Kidney (tissue), 13 donors: ENCODE measurements at regions not wholly inside any gene's neighbourhood (a gene's known extent, or its start where the extent isn't known, plus 50 kb on each side); places are given as distances from the start of the nearest gene placed in this dataset.
"Not testable (repeated sequence)": the region's sequence is repeated elsewhere in the genome, so short reads cannot be mapped to it uniquely, and the experiment has no call there.

Experiments
- DNase-seq, 5 donors: peaks; one replicate each; pipeline ENCODE4 v3.0.0-alpha.2; 2013 to 2020
- FAIRE-seq: peaks from 2 replicates; lab custom pipeline; 2012; peaks lifted over from hg19 to GRCh38; lab: Jason Lieb, UNC
- H3K27ac ChIP-seq, 2 donors: one replicate each; pipeline ENCODE4 v1.7.0; 2013; ENCODE audit warnings: low read depth in 2 of 2, low read length in 2 of 2, inconsistent platforms in 1 of 2
- H3K27me3 ChIP-seq: one replicate; pipeline ENCODE4 v1.7.1; 2013; ENCODE audit warnings: low read length, inconsistent platforms; ENCODE audit not compliant: control insufficient read depth, insufficient read depth
- H3K36me3 ChIP-seq, 3 donors: one replicate each; pipeline versions ENCODE4 v1.7.0 to v1.7.1; 2013; ENCODE audit warnings: low read length in 3 of 3, control low read depth in 1 of 3, inconsistent platforms in 1 of 3; ENCODE audit not compliant: insufficient read depth in 3 of 3, control insufficient read depth in 2 of 3
- H3K4me1 ChIP-seq, 3 donors: one replicate each; pipeline versions ENCODE4 v1.7.0 to v1.7.1; 2013; ENCODE audit warnings: low read length in 3 of 3, inconsistent platforms in 1 of 3, low read depth in 1 of 3; ENCODE audit not compliant: control insufficient read depth in 2 of 3, insufficient read depth in 2 of 3
- H3K4me3 ChIP-seq, 3 donors: one replicate each; pipeline versions ENCODE4 v1.7.0 to v1.8.1; 2013; ENCODE audit warnings: low read length in 3 of 3, control low read depth in 1 of 3, inconsistent platforms in 1 of 3
- H3K9ac ChIP-seq, 3 donors: one replicate each; pipeline versions ENCODE4 v1.7.0 to v1.7.1; 2013; ENCODE audit warnings: low read length in 3 of 3, control low read depth in 1 of 3, inconsistent platforms in 1 of 3
- H3K9me3 ChIP-seq, 3 donors: one replicate each; pipeline versions ENCODE4 v1.7.0 to v1.7.1; 2013; ENCODE audit warnings: low read length in 3 of 3, control low read depth in 1 of 3, inconsistent platforms in 1 of 3; ENCODE audit not compliant: control insufficient read depth in 2 of 3, insufficient read depth in 1 of 3
- CTCF ChIP-seq: IDR thresholded peaks from 3 replicates; pipeline ENCODE4 v1.5.1; 2012; ENCODE audit warnings: mild to moderate bottlenecking, moderate library complexity, borderline replicate concordance; ENCODE audit not compliant: insufficient read depth; ENCODE audit errors: extremely low read depth
- intact Hi-C: fragments of 100-400 bp; cut with DNase I; formaldehyde crosslinking; loops from one replicate; pipeline ENCODE4 v1.11.1; 2022
- donor health status: control.
- donor health status: control.
- donor health status: control.
- donor health status: control.
- donor health status: control.
- donor health status: DM: yes; HTN: yes; CAD: no.
- donor health status: Normal renal cell carcinoma (clear cell type).

DNA sequence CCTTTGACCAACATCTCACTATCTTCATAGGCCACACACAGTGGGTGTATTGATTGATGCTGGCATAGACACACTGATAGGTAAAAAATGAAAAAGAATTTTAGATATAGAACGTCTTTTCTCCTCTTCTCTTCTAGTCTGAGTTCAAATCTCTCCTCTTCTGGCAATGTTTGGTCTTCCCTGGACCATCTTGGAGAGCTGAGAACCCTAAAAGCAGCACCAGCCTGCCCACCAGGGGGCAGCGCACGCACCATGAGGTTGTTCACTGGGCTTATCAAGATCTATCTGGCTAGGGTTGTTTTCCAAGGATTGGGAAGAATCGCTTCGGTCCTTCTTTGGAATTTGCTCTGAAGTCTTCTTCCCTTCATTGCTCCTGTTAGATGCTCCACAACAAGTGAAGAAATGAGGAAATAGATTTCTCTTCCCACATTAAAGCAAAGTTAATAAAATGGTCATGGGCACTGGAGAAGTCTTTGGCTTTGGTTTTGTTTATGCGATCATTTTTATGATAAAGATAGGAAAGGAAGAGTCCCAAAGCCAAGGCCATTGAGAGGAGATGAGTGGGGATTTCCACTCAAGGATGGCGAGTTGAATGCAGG lies 104.0 kb upstream of the OLIG2 start:
- Histone ChIP-seq H3K36me3 (no peaks in the 10 kb centered on the region), H3K9me3 (no peaks in the 10 kb centered on the region), H3K4me1 (no peaks in the 10 kb centered on the region), H3K4me3 (no peak overlapping the region), H3K27me3 (no peaks in the 10 kb centered on the region), H3K27ac (no peak overlapping the region), H3K9ac (no peak overlapping the region)
- FAIRE-seq (no peak), DNase-seq (no peak)
- no peak for TF ChIP-seq CTCF
- intact Hi-C loops: no loop called here

DNA sequence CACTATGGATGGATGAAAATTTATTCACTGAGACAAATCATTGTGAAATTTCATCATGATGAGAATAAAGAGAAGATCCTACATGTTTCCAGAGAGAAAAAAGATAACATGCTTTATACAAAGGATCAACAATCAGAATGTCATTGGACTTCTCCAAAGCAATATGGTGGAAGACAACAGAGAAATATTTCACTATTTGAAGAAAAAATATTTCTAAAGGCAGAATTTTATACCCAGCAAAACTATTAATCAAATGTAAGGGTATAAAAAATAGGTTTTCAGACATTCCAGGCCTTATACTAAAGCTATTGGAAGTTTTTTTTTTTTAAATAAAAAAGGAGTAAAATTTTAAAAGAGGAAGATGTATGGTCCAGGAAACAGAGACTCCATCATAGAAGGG lies 100.6 kb upstream of the OLIG2 start:
- DNase-seq: no peak
- H3K36me3 ChIP-seq: no peaks in the 10 kb centered on the region
- no peak overlapping the region for H3K27ac ChIP-seq
- H3K27me3 ChIP-seq: no peaks in the 10 kb centered on the region
- H3K4me3 ChIP-seq: no peak overlapping the region
- H3K4me1 ChIP-seq: no peaks in the 10 kb centered on the region
- intact Hi-C loops: no loop called here
- FAIRE-seq: no peak
- H3K9ac ChIP-seq: no peak overlapping the region
- no peak for TF ChIP-seq CTCF
- no peaks in the 10 kb centered on the region for H3K9me3 ChIP-seq

DNA sequence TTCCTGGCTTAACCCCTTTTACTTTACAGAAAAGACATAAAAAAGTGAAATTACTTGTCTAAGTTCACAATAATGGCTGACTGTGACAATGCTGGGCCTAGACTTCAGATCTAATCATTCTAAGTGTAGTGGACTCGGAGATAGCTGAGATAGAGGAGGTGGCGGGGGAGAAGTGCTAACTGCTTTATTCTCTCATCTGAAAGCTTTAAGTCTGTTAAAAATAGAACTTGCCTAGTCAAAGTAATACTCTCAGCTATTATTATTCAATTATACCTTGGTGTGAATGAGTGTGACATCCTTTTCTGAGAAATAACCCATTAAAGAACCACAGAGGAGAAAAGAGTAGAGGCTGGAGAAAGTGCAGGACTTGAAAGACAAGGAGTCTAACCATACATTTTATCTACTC lies 96.1 kb upstream of the OLIG2 start:
- no peaks in the 10 kb centered on the region for H3K9me3 ChIP-seq
- FAIRE-seq (no peak), DNase-seq (no peak)
- intact Hi-C loops: no loop called here
- no peaks in the 10 kb centered on the region for H3K4me1 ChIP-seq
- TF ChIP-seq CTCF: no peak
- no peaks in the 10 kb centered on the region for H3K36me3 ChIP-seq
- no peak overlapping the region for H3K9ac ChIP-seq
- no peak overlapping the region for H3K4me3 ChIP-seq
- H3K27ac ChIP-seq: no peak overlapping the region
- no peaks in the 10 kb centered on the region for H3K27me3 ChIP-seq

- intact Hi-C loops: no loop called here
- DNase-seq: peak in 3 of 5 donors; percentile 22 to 84 (median 39)
- FAIRE-seq: no peak
These were observed 95.1 kb upstream of the OLIG2 start for GRCh38 chr21:32930673-32931072.

GRCh38 chr21:32934068-32934467 lies 91.7 kb upstream of the OLIG2 start:
- FAIRE-seq, H3K27me3 ChIP-seq, DNase-seq, H3K36me3 ChIP-seq, H3K27ac ChIP-seq, H3K4me1 ChIP-seq, H3K9me3 ChIP-seq, H3K4me3 ChIP-seq, H3K9ac ChIP-seq, intact Hi-C loops: not testable (repeated sequence)

More at GRCh38 chr21:32930673-32931072, 95.1 kb upstream of the OLIG2 start:
- no peaks in the 10 kb centered on the region for H3K4me1 ChIP-seq
- H3K27me3 ChIP-seq: no peaks in the 10 kb centered on the region
- H3K9me3 ChIP-seq: no peaks in the 10 kb centered on the region
- no peak overlapping the region for H3K27ac ChIP-seq
- H3K36me3 ChIP-seq: no peaks in the 10 kb centered on the region
- no peak for TF ChIP-seq CTCF
- no peak overlapping the region for H3K9ac ChIP-seq
- H3K4me3 ChIP-seq: no peak overlapping the region
